Stimulated activated CD4-positive, alpha-beta T cell treated with anti-CD3 and anti-CD28 coated beads, Interleukin-12 subunit alpha, Interleukin-12 subunit beta, amount 100 ng/mL, for 48 hours (primary cell): ENCODE measurements at regions not wholly inside any gene's neighbourhood (a gene's known extent, or its start where the extent isn't known, plus 50 kb on each side); places are given as distances from the start of the nearest gene placed in this dataset.

Experiments
- DNase-seq, 3 donors: peaks; one replicate each; pipeline ENCODE4 v3.0.0-alpha.2; 2020; ENCODE audit warnings: low read depth in 2 of 3, low spot score in 1 of 3

DNA sequence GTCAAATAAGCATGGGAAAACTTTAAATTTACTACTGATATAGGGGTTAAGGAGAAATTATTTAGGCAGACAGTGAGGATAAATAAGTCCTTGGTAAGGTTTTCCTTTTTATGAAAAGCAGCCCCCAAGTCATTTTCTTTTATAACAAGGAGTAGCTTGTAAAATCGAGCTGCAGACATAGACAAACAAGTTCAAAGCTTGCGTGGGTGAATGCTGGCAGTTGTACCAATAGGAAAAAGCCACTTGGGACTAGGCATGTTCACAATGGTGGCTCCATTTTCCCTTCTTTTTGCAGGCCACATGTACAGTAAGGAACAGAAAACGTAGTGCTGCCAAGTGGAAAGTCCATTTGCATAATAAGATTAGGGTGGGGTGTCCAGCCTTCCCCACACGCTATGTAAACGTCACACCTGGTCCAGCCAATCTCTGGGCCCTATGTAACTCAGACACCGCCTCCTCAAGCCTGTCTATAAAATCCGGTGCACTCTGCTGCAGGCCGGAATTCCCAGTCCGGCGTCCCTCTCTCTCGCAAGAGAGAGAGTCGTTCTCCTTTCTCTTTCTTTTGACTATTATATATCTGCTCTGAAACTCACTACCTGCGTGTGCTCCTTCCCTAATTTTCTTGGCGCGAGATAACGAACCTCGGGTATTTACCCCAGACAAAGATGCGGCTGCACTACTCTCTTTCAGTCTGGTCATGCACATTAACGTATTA, 217.1 kb upstream of the MAN1A1 start:
- no peak for DNase-seq

GRCh38 chr6:119565893-119566292, 216.3 kb upstream of the MAN1A1 start:
- DNase-seq: no peak

DNA sequence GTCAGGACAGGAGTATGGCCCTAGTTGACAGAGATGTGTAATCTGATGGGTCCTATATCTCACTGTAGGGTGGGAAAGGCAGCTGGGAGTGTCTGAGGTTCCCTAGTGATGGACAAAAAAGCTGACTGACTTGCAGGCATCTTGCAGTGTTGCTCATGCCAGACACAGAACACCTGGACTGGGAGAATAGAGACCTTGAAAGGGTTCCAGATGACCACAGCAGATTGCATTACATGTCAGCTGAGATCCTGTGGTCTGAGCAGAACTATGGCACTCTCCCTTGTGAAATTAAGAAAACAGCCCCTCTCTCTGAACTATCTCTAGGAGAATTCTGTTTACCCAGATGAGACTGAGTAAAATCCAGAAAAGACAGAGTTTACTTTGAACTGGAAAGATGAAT, 212.6 kb upstream of the MAN1A1 start:
- DNase-seq: no peak

DNA sequence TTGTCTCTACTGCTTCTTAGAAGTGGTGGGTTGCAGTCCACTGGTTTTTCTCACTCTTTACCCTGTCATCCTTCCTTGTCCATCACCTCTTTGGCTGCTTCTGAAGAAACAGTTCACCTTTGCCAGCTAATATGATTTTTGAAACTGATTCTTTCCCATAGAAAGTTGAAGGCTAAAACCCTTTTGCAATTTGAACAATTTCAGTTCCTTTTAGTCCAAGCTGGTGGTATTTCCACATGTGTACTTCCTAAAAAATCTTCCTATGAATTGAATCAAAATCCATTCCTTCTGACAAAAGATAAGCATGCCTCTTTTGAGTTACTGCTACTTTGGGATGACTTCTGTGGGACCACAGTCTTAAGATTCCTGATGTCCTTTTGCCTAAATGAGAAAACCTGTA, 210.0 kb upstream of the MAN1A1 start:
- DNase-seq: no peak

DNA sequence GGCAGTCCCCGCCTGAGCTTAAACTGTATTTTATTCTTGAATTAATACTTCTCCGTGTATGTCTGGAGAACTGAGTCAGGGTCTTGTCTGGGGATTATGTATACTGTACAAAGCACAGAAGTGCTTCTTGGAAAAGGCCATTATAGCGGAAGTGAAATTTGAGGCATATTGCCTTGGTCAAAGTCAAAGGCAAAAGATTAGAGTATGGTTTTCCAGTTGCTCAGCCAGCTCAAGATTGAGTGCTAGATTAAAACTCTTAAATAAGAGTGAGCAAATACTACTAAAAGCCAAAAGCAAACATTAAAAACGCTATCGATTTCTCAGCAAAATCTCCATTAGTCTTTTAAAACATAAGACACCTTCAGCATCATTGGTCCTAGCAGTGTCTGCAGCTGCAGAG, 207.7 kb upstream of the MAN1A1 start:
- DNase-seq: no peak

GRCh38 chr6:119552021-119552420, 202.5 kb upstream of the MAN1A1 start:
- DNase-seq: no peak

DNA sequence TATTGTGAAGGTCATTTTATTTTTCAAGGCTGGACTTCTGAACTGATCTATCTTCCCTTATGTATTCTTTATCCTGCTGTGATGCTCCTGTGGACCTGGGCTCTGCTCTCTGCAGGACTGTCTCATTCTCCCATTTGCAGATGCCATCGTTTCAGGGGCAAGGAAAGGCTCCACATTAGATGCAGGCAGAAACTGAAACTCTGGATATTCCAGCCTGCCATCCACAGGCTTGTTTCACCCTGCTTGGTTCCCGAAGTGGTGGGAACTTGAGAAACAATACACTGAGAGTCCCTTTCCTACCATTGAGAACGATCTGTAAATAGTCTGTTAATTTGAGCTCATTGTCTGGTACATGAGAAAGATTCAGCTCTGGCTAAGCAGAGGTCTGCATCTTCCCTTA, 197.5 kb upstream of the MAN1A1 start:
- DNase-seq: no peak

DNA sequence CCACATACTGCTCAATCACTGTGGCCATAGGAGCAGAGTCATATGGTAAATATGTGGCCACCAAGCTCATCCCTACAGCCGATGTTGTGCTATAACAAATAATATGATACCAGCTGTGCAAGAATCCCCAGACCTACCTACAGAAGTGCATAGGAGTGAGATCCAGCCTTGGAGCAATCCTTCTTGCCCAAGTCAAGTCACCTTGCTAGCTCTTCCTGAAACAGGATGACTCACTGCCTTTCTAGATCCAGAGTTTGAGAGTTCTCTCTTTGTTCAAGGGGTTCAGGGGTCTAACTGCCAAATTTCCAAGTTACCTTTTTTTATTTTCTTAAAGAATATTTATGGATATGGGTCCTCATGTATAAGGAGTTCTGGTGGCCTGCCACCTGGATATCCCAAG, 195.7 kb upstream of the MAN1A1 start:
- DNase-seq: no peak

DNA sequence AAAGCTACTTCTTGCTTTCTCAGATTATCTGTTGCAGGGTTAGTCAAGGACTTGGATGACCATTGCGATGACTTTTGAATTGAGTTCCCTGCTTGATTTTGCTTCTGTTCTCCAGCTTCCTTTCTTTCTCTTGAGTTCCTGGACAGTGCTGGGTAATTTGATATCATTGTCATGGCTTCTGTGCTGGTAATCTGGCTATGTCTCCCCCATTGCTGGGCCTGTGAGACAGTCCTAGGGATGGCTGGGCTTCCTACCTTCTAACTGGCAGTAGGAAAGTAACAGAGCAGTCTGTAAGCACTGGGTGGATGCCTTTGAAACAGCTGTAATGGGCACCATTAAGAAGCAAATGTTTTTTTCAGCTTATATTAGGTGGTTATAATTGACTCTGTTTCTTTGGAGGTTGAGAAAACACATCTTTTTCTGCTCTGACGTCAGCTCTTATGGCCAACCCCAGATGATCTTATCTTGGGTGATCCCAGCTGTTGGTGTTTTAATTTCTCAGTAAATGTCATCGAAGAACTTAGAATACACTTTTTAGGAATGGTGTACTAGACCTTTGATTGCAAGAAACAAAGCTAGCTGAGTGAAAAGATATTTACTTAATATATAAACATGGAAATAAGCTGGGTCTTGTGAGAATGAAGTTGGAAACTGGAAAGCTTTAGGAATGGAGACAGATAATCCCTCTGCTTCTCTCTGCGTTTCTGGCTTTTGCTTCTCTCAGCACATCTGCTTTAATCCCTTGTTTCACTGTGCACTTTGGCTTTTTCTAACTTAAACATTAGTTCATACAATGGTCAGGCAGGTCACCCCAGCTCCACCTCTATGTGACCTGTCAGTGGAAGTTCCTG, 195.0 kb upstream of the MAN1A1 start:
- DNase-seq: no peak

- no peak for DNase-seq
Observed at GRCh38 chr6:119543332-119543731, 193.8 kb upstream of the MAN1A1 start.

GRCh38 chr6:119542037-119542436, 192.5 kb upstream of the MAN1A1 start:
- no peak for DNase-seq

DNA sequence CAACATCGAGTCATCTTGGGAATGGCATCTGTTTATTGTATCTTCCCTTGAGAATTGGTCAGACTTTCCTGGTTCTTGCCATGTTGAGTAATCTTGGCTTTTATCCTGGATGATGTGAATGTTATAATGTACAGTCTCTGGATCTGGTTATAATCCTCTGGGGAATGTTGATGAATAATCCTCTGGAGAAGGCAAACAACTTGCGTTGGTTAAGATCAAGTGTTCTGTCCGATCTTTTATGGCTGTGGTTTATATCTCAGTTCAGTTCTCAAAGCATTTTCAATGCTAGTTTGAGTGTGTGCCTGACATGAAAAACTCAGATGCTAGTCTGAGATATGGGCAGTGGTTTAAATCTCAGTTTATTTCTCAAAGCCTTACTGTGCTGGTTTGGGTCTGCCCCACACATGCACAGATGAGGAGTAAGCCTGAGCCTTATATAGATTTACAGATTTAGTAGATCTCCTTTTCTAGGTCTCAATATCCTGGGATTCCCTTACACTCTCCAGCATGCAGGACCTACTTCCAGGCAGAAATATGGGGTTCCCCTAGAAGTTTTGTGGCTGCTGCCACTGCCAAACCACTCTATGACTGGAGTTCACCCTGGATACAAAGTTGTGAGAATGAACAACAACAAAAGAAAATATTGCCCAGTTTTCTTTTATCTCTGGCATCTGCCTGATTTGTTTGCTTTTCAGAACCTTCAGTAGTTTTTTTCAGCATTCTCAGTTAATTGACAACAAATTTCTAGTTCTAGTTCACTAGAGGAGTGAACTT, 191.8 kb upstream of the MAN1A1 start:
- no peak for DNase-seq

- DNase-seq: no peak
Observed at GRCh38 chr6:119540417-119540816, 190.9 kb upstream of the MAN1A1 start.

DNA sequence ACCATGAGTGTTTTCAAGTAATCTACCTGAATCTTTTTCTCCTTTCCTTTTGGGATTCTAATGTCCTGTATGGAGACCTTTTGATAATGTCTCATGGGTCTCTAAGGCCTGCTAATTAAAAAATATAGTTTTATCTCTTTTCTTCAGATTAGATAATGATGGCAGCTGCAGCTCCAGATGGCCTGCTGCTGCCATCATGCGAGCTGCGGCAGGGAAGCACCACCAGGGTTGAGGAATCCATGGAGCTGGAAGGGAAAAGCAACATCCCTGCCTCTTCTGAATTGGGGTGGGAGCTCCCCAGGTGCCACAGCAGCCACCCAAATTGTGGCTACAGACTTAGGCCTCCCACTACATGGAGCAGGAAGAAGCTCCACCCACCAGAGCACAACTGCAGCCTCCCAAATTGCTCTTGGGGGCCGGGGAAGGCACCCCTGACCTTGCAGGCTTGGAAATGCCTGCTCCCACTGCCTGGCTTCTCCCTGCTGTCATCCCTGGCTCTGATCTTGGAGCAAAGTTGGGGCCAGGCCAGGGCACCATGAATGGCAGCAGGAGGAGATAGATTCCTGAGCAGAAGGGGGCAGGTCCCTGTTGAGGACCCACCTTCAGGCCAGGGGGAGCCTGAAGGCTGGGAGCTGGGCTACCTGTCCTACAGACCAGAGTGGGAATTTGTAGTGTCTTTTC, 189.6 kb upstream of the MAN1A1 start:
- no peak for DNase-seq

GRCh38 chr6:119536666-119537065, 187.1 kb upstream of the MAN1A1 start:
- no peak for DNase-seq

DNA sequence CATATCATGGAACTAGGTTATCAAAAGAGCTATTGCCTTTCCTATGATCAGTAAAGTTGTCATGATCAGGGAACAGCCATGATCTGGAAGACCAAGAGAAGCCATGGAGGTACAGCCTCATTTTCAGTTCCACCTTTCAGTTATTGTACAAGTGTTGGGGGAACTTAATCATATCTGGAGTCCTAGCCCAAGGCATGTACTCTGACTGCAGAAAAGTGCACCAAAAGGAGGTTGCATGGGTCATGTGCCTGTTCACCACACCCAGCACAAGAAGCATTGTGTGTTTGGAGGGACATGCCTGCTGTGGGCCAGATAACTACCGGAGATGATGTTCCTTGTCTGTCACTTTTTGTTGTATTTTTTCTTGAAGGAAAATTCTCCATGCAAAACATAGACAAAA, 185.8 kb upstream of the MAN1A1 start:
- DNase-seq: no peak

GRCh38 chr6:119533603-119534279, 184.2 kb upstream of the MAN1A1 start:
- DNase-seq: no peak

GRCh38 chr6:119527231-119527578, 177.6 kb upstream of the MAN1A1 start:
- DNase-seq: no peak

DNA sequence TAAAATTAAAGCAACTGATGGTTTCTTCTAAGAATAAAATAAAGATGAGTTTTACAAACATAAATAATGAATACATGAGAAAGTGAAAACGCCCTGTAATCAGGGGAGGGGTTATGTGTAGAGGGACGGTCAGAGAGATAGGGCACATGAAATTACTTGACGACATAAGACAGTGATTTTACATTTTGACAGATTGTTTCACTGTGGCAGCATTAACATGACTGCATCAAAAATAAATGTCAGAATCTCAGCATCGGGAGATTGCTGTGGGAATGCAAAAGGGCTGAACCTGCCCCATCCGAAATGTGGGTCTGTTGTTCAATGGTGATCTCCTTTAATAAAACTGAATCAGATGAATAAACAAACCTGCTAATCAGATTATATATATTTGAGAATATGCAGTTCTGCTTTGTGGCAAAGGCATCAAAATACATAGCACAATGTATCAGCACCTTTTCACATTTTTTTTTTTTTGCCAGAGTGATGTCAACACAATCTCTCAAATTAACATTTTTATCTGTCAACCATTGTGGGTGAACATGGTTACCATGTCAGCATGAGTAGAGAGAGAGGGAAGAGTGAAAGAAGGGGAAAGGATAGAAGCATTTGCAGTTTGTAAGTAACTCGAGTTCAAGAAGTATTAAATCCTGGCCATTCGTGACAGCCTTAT, 177.1 kb upstream of the MAN1A1 start:
- DNase-seq: no peak

DNA sequence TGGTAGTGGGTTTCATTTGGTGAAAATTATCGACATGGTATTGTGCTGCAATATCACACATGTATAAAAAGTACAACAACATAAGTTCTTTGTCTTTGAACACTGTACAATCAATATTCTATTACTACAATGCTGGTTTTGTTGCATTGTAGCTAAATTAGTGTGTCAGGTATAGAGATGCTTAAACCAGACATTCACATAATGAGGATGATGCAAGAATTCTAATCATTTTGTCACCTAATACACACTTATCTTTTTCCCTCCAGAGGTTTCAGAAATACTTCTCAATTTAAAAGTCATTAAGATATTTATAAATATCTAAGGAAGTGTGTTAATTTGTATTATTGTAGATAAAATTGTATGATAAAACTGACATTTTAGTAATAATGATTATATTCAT, 174.8 kb upstream of the MAN1A1 start:
- no peak for DNase-seq
